Gastroesophageal sphincter (tissue), 3 donors: ENCODE measurements at regions not wholly inside any gene's neighbourhood (a gene's known extent, or its start where the extent isn't known, plus 50 kb on each side); places are given as distances from the start of the nearest gene placed in this dataset.

ENCODE experiments used
- CTCF ChIP-seq, 4 experiments: fragments of 200-600 bp in 2 of 4; fragments of 450-650 bp in 2 of 4; sonication (generic) in 1 of 4; IDR thresholded peaks; one replicate each; pipeline ENCODE4 v1.5.1; 2017 to 2019; ENCODE audit warnings: antibody characterized with exemption in 4 of 4, mild to moderate bottlenecking in 2 of 4, moderate library complexity in 2 of 4
- EP300 ChIP-seq: sonication (generic); formaldehyde crosslinking; IDR thresholded peaks from one replicate; pipeline ENCODE4 v1.6.1; 2017; ENCODE audit warnings: antibody characterized with exemption, mild to moderate bottlenecking
- POLR2A ChIP-seq, 2 donors: fragments of 450-650 bp; IDR thresholded peaks; one replicate each; pipeline ENCODE4 v1.6.1; 2017; ENCODE audit warnings: antibody characterized with exemption in 2 of 2, mild to moderate bottlenecking in 2 of 2, moderate library complexity in 1 of 2
- POLR2AphosphoS5 ChIP-seq: sonication (generic); formaldehyde crosslinking; IDR thresholded peaks from one replicate; pipeline ENCODE4 v1.6.1; 2017; ENCODE audit warnings: antibody characterized with exemption

- TF ChIP-seq POLR2A (IDR thresholded peaks at IDR 0.05) = no peak
- no peak for TF ChIP-seq CTCF (IDR thresholded peaks at IDR 0.05)
- no peak for TF ChIP-seq EP300
- no peak for TF ChIP-seq POLR2AphosphoS5
Measured at GRCh38 chr14:84485036-84485435, 1044.9 kb upstream of the FLRT2 start.
